Ishikawa (cell line): ENCODE measurements at regions not wholly inside any gene's neighbourhood (a gene's known extent, or its start where the extent isn't known, plus 50 kb on each side); places are given as distances from the start of the nearest gene placed in this dataset.

Source experiments
- CEBPB ChIP-seq: IDR thresholded peaks from 2 replicates; pipeline ENCODE4 v1.6.1; 2012
- CREB1 ChIP-seq: IDR thresholded peaks from 2 replicates; pipeline ENCODE4 v1.6.1; 2012; ENCODE audit warnings: low read depth
- EGR1 ChIP-seq: IDR thresholded peaks from 2 replicates; pipeline ENCODE4 v1.6.1; 2012
- EP300 ChIP-seq: IDR thresholded peaks from 2 replicates; pipeline ENCODE4 v1.6.1; 2012; ENCODE audit warnings: borderline replicate concordance
- FOXM1 ChIP-seq: IDR thresholded peaks from 2 replicates; pipeline ENCODE4 v1.6.1; 2012; ENCODE audit warnings: low read depth, borderline replicate concordance
- MAX ChIP-seq: IDR thresholded peaks from 2 replicates; pipeline ENCODE4 v1.6.1; 2012
- NFIC ChIP-seq: IDR thresholded peaks from 2 replicates; pipeline ENCODE4 v1.6.1; 2012
- RAD21 ChIP-seq: IDR thresholded peaks from 2 replicates; pipeline ENCODE4 v1.6.1; 2012; ENCODE audit warnings: low read depth
- REST ChIP-seq: IDR thresholded peaks from 2 replicates; pipeline ENCODE4 v1.6.1; 2012; ENCODE audit warnings: low read depth, mild to moderate bottlenecking
- TAF1 ChIP-seq: IDR thresholded peaks from 2 replicates; pipeline ENCODE4 v1.6.1; 2012; ENCODE audit warnings: low read depth, mild to moderate bottlenecking
- TCF12 ChIP-seq: IDR thresholded peaks from 2 replicates; pipeline ENCODE4 v1.6.1; 2012; ENCODE audit warnings: low read depth
- TEAD4 ChIP-seq: IDR thresholded peaks from 2 replicates; pipeline ENCODE4 v1.6.1; 2012
- USF1 ChIP-seq: IDR thresholded peaks from 2 replicates; pipeline ENCODE4 v1.6.1; 2012
- YY1 ChIP-seq: IDR thresholded peaks from 2 replicates; pipeline ENCODE4 v1.6.1; 2012; ENCODE audit warnings: low read depth
- ZBTB7A ChIP-seq: IDR thresholded peaks from 2 replicates; pipeline ENCODE4 v1.6.1; 2012; ENCODE audit warnings: low read depth

GRCh38 chr2:239801404-239802184, 223.5 kb downstream of the NDUFA10 start:
- TF ChIP-seq TAF1 (no peak), NFIC (no peak), TCF12 (no peak), TEAD4 (no peak), RAD21 (no peak), ZBTB7A (no peak), USF1 (no peak), MAX (no peak), YY1 (no peak), EGR1 (no peak), EP300 (no peak), REST (no peak), FOXM1 (no peak), CREB1 (no peak), CEBPB (no peak)

GRCh38 chr2:239800785-239801386, 224.3 kb downstream of the NDUFA10 start:
- no peak for TF ChIP-seq CREB1
- TF ChIP-seq TAF1: no peak
- no peak for TF ChIP-seq TEAD4
- no peak for TF ChIP-seq YY1
- TF ChIP-seq MAX: no peak
- TF ChIP-seq NFIC: no peak
- TF ChIP-seq EP300: no peak

GRCh38 chr2:239797316-239797715, 227.8 kb downstream of the NDUFA10 start:
- TF ChIP-seq NFIC: no peak
- TF ChIP-seq YY1: no peak
- no peak for TF ChIP-seq FOXM1
- no peak for TF ChIP-seq ZBTB7A
- no peak for TF ChIP-seq TEAD4
- TF ChIP-seq EGR1: no peak
- TF ChIP-seq EP300: no peak
- no peak for TF ChIP-seq USF1

- TF ChIP-seq MAX (no peak), FOXM1 (no peak), RAD21 (no peak), TAF1 (no peak), USF1 (no peak), TCF12 (no peak), REST (no peak), NFIC (no peak), TEAD4 (no peak)
These were observed 231.3 kb downstream of the NDUFA10 start for GRCh38 chr2:239793836-239794235.

- TF ChIP-seq TEAD4 (no peak), FOXM1 (no peak), TAF1 (no peak), NFIC (no peak), CEBPB (no peak), ZBTB7A (no peak), EP300 (no peak), YY1 (no peak), MAX (no peak), RAD21 (no peak), EGR1 (no peak), REST (no peak), TCF12 (no peak), CREB1 (no peak), USF1 (no peak)
These were observed 232.1 kb downstream of the NDUFA10 start for GRCh38 chr2:239793086-239793485.
